ENCODE measurements at regions not wholly inside any gene's neighbourhood (a gene's known extent, or its start where the extent isn't known, plus 50 kb on each side); places are given as distances from the start of the nearest gene placed in this dataset.

DNA sequence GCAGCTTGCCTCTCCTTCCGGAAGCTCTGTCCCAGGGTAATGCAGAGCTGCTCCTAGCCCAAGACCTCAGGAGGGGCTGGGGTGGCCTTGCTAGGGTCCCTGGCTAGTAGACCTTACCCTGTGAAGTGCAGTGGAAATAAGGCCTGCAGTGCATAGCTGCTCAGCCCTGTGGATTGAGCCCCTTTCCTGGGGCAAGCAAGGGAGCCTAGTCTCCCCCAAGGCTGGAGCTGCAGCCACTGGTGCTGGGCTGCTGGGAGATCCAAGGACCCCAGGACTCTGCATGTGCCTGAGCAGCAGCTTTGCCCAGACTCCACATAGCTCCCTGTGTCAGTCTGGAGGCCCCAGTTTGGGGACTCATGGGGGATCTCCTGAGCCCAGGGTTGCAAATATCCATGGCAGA lies 57.9 kb downstream of the FANCF start:
- Histone ChIP-seq H3K4me1 (ENCODE audit: insufficient read depth, low read length) (no peaks in the 10 kb centered on the region), H3K27me3 (ENCODE audit: control insufficient read depth in 1 of 2, insufficient read depth in 2 of 2, low read length in 2 of 2) (no peaks in the 10 kb centered on the region), H3K4me3 (ENCODE audit: low read depth in 1 of 2, low read length in 2 of 2) (no peak overlapping the region), H3K36me3 (ENCODE audit: insufficient read depth, low read length) (no peaks in the 10 kb centered on the region), H3K9ac (ENCODE audit: low read length) (no peak overlapping the region), H3K27ac (ENCODE audit: low read depth, low read length) (no peak overlapping the region), H3K9me3 (ENCODE audit: low read length) (no peaks in the 10 kb centered on the region)

DNA sequence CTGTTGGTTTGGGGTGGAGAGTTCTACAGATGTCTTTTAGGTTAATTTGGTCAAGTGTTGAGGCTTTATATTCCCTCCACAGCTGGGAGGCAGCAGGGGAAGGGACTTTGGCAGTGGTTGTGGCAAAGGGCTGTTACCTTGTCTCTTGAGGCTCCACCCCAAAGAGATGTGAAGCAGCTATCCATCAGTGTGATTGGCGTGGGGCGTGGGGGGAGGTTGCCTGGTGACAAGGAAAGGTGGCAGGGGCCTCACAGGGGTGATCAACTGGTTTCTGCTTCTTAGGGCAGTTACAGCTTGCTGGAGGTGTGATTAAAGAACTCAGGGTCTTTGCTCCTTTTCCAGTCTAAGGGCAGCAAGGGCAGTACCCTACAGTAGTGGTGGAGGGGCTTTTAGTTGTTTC lies 59.3 kb downstream of the FANCF start:
- Histone ChIP-seq H3K4me1 (ENCODE audit: insufficient read depth, low read length) (no peaks in the 10 kb centered on the region), H3K9ac (ENCODE audit: low read length) (no peak overlapping the region), H3K36me3 (ENCODE audit: insufficient read depth, low read length) (no peaks in the 10 kb centered on the region), H3K4me3 (ENCODE audit: low read depth in 1 of 2, low read length in 2 of 2) (no peak overlapping the region), H3K27me3 (ENCODE audit: control insufficient read depth in 1 of 2, insufficient read depth in 2 of 2, low read length in 2 of 2) (no peaks in the 10 kb centered on the region), H3K9me3 (ENCODE audit: low read length) (no peaks in the 10 kb centered on the region), H3K27ac (ENCODE audit: low read depth, low read length) (no peak overlapping the region)

DNA sequence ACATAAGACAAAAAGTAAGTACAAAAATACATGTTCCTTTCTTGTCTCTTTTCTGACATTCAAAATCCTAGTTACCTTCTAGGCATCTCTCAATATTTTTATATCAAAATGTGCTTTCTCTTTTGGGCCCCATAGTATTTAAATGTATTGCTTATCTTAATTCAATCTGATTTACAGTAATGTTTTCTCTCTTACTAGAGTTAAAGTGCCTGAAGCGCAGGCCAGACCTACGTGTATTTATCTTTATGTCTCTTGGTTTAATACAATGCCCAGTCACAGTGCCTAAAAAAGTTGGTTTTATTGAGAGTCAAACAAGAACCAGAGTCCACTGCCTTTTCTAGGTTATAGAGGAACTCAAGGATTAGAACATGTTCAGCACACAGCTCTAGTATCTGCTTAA lies 64.3 kb downstream of the FANCF start:
- Histone ChIP-seq H3K4me3 (ENCODE audit: low read depth in 1 of 2, low read length in 2 of 2) (no peak overlapping the region), H3K9ac (ENCODE audit: low read length) (no peak overlapping the region), H3K36me3 (ENCODE audit: insufficient read depth, low read length) (no peaks in the 10 kb centered on the region), H3K27ac (ENCODE audit: low read depth, low read length) (no peak overlapping the region), H3K4me1 (ENCODE audit: insufficient read depth, low read length) (no peaks in the 10 kb centered on the region), H3K9me3 (ENCODE audit: low read length) (no peaks in the 10 kb centered on the region), H3K27me3 (ENCODE audit: control insufficient read depth in 1 of 2, insufficient read depth in 2 of 2, low read length in 2 of 2) (no peaks in the 10 kb centered on the region)

DNA sequence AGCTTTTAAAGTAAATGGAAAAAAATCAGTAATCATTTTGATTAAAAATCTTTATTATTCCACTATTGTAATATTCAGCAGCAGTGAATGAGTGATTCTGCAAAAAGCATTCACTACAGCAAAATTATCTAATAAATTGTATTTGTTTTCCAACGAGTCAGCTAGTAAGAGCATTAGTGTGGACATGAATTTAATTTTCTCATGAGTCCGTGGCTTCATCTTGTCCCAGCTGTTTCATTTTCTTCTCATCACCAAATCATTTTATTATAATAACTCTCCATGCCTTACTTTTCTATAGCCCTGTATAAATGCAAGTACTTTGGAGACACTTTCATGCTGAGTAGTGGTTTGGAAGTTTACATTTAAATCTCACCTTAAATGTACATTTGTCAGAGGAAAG lies 66.2 kb downstream of the FANCF start:
- no peak overlapping the region for H3K9ac ChIP-seq (ENCODE audit: low read length)
- H3K9me3 ChIP-seq (ENCODE audit: low read length) = no peaks in the 10 kb centered on the region
- no peak overlapping the region for H3K27ac ChIP-seq (ENCODE audit: low read depth, low read length)
- H3K4me1 ChIP-seq (ENCODE audit: insufficient read depth, low read length) = no peaks in the 10 kb centered on the region
- no peaks in the 10 kb centered on the region for H3K36me3 ChIP-seq (ENCODE audit: insufficient read depth, low read length)
- H3K27me3 ChIP-seq (ENCODE audit: control insufficient read depth in 1 of 2, insufficient read depth in 2 of 2, low read length in 2 of 2) = no peaks in the 10 kb centered on the region
- H3K4me3 ChIP-seq (ENCODE audit: low read depth in 1 of 2, low read length in 2 of 2) = no peak overlapping the region

DNA sequence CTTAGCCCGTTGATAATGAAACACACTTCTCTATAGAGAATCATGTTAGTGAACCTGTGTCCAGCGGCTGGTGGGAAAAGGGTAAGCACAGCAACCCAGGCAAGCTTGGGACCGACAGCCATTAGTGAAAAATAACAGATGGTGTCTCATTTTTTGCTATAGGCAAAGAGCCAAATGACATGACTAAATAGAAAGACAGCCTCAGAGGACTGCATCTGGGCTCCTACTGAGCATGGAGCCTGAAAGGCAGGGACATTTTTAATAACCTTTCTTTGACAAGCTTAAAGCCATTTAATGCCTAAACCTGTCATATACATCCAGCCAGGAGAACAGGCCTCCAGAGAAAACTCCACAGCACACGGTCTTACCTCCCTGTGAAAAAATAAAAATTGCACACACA lies 67.0 kb downstream of the FANCF start:
- no peaks in the 10 kb centered on the region for H3K4me1 ChIP-seq (ENCODE audit: insufficient read depth, low read length)
- no peak overlapping the region for H3K27ac ChIP-seq (ENCODE audit: low read depth, low read length)
- no peak overlapping the region for H3K4me3 ChIP-seq (ENCODE audit: low read depth in 1 of 2, low read length in 2 of 2)
- no peaks in the 10 kb centered on the region for H3K27me3 ChIP-seq (ENCODE audit: control insufficient read depth in 1 of 2, insufficient read depth in 2 of 2, low read length in 2 of 2)
- no peaks in the 10 kb centered on the region for H3K36me3 ChIP-seq (ENCODE audit: insufficient read depth, low read length)
- H3K9ac ChIP-seq (ENCODE audit: low read length) = no peak overlapping the region
- H3K9me3 ChIP-seq (ENCODE audit: low read length) = no peaks in the 10 kb centered on the region

DNA sequence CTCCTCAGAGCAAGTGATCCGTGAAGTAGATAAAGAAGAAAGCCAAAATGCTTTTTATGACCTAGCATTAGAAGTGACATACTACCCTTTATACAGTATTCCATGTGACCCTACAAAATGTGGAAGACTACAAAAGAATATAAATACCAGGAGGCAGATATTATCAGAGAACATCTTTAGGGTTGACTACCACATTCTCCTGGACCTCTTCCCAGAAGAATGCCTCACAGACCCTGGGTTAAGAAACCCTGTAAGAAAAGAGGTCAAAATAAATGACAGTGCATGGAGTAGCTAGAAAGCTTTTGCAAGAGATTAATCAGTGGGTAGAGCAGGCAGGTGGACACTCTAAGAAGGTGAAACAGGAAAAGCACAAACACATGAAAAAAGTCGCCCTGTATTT lies 69.2 kb downstream of the FANCF start:
- Histone ChIP-seq H3K36me3 (ENCODE audit: insufficient read depth, low read length) (no peaks in the 10 kb centered on the region), H3K27me3 (ENCODE audit: control insufficient read depth in 1 of 2, insufficient read depth in 2 of 2, low read length in 2 of 2) (no peaks in the 10 kb centered on the region), H3K9ac (ENCODE audit: low read length) (no peak overlapping the region), H3K4me3 (ENCODE audit: low read depth in 1 of 2, low read length in 2 of 2) (no peak overlapping the region), H3K27ac (ENCODE audit: low read depth, low read length) (no peak overlapping the region), H3K9me3 (ENCODE audit: low read length) (no peaks in the 10 kb centered on the region), H3K4me1 (ENCODE audit: insufficient read depth, low read length) (no peaks in the 10 kb centered on the region)

DNA sequence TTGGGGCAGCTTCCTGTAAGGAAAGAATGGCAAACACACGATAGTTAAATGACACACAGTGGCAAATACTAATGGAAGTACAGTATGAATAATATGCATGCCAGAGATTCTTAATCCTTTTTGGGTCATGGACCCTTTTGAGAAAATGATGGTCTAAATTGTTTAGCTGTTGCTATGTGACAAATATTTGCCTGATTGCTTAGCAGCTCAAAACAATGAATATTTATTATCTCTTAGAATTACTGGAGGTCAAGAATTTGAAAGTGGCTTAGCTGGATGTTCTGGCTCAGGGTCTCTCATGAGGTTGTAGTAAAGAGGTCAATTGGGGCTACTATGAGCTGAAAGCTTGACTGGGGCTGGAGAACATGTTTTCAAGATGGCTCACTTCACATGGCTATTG lies 69.7 kb downstream of the FANCF start:
- Histone ChIP-seq H3K36me3 (ENCODE audit: insufficient read depth, low read length) (no peaks in the 10 kb centered on the region), H3K9me3 (ENCODE audit: low read length) (no peaks in the 10 kb centered on the region), H3K9ac (ENCODE audit: low read length) (no peak overlapping the region), H3K4me3 (ENCODE audit: low read depth in 1 of 2, low read length in 2 of 2) (no peak overlapping the region), H3K27me3 (ENCODE audit: control insufficient read depth in 1 of 2, insufficient read depth in 2 of 2, low read length in 2 of 2) (no peaks in the 10 kb centered on the region), H3K27ac (ENCODE audit: low read depth, low read length) (no peak overlapping the region), H3K4me1 (ENCODE audit: insufficient read depth, low read length) (no peaks in the 10 kb centered on the region)

DNA sequence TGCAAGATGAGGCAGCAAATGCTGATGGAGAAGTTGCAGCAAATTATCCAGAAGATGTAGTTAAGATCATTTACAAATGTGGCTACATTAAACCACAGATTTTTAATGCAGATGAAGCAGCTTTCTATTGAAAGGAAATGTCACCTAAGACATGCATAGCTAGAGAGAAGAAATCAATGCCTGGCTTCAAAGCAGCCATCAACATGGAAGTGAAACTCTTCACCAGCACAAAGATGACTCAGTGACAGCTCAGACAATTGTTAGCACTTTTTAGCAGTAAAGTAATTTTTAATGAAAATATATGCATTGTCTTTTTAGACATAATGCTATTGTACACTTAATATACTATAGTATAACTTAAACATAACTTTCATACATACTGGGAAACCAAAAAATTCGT lies 71.4 kb downstream of the FANCF start:
- Histone ChIP-seq H3K9ac (ENCODE audit: low read length) (no peak overlapping the region), H3K27me3 (ENCODE audit: control insufficient read depth in 1 of 2, insufficient read depth in 2 of 2, low read length in 2 of 2) (no peaks in the 10 kb centered on the region), H3K9me3 (ENCODE audit: low read length) (no peaks in the 10 kb centered on the region), H3K27ac (ENCODE audit: low read depth, low read length) (no peak overlapping the region), H3K4me1 (ENCODE audit: insufficient read depth, low read length) (no peaks in the 10 kb centered on the region), H3K4me3 (ENCODE audit: low read depth in 1 of 2, low read length in 2 of 2) (no peak overlapping the region), H3K36me3 (ENCODE audit: insufficient read depth, low read length) (no peaks in the 10 kb centered on the region)

DNA sequence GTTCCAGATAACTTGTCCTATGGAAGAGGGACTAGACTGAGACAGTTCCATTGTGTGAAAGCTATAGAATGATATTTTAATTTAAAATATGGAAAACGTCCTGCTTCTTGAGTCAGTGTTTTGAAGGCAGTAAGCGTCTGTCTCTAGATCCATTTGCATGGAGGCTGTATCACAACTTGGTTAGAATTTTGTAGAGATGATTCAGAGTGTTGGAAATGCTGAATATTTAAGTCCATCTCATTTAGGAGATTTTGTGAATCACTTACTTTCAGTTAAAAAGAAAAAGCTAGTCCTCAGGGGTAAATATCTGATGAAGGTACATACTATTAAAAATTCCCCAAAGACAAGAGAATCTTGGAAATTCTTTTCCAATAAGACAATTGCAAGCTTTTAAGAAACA lies 72.7 kb downstream of the FANCF start:
- Histone ChIP-seq H3K4me3 (ENCODE audit: low read depth in 1 of 2, low read length in 2 of 2) (no peak overlapping the region), H3K27me3 (ENCODE audit: control insufficient read depth in 1 of 2, insufficient read depth in 2 of 2, low read length in 2 of 2) (no peaks in the 10 kb centered on the region), H3K9me3 (ENCODE audit: low read length) (no peaks in the 10 kb centered on the region), H3K27ac (ENCODE audit: low read depth, low read length) (no peak overlapping the region), H3K9ac (ENCODE audit: low read length) (no peak overlapping the region), H3K36me3 (ENCODE audit: insufficient read depth, low read length) (no peaks in the 10 kb centered on the region), H3K4me1 (ENCODE audit: insufficient read depth, low read length) (no peaks in the 10 kb centered on the region)

DNA sequence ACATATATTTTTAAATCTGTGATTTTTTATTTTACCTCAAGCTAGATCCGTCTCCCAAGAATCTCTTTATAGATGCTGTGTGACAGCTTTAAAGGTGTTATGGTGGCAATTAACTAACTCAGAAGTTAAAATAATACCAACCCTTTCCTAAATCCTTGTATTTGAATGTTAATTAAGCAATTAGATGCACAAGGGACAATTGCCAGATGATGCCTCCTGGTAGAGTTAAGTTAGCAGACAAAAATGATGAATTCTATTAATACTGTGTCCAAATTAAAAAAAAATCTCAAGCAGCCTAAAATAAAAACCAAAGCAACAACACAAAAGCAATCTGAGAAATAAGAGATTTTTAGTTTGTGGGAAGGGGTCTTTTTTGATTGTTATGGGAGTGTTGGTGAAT lies 78.9 kb downstream of the FANCF start:
- Histone ChIP-seq H3K9me3 (ENCODE audit: low read length) (no peaks in the 10 kb centered on the region), H3K4me3 (ENCODE audit: low read depth in 1 of 2, low read length in 2 of 2) (no peak overlapping the region), H3K27ac (ENCODE audit: low read depth, low read length) (no peak overlapping the region), H3K4me1 (ENCODE audit: insufficient read depth, low read length) (no peaks in the 10 kb centered on the region), H3K36me3 (ENCODE audit: insufficient read depth, low read length) (no peaks in the 10 kb centered on the region), H3K9ac (ENCODE audit: low read length) (no peak overlapping the region), H3K27me3 (ENCODE audit: control insufficient read depth in 1 of 2, insufficient read depth in 2 of 2, low read length in 2 of 2) (no peaks in the 10 kb centered on the region)

DNA sequence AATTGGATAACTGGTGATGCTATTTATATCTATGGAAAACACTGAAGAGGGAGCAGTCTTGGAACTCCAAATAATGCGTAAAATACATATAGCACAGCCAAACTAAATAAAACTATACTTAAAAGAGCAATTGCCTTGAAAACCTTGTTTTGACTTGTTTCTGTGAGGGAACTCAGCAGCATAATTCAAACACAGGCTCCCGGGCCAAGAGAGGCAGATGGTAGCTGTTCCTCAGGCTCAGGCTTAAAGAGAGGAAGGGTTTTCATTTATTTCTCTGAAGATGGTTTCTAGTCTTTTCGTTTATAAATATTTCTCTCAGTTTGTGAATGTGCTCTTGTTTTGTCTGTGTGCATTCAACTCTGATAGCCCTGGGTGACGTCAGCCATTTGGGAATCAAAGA lies 82.4 kb downstream of the FANCF start:
- no peak overlapping the region for H3K4me3 ChIP-seq (ENCODE audit: low read depth in 1 of 2, low read length in 2 of 2)
- H3K27me3 ChIP-seq (ENCODE audit: control insufficient read depth in 1 of 2, insufficient read depth in 2 of 2, low read length in 2 of 2) = no peaks in the 10 kb centered on the region
- no peaks in the 10 kb centered on the region for H3K36me3 ChIP-seq (ENCODE audit: insufficient read depth, low read length)
- no peaks in the 10 kb centered on the region for H3K4me1 ChIP-seq (ENCODE audit: insufficient read depth, low read length)
- no peak overlapping the region for H3K27ac ChIP-seq (ENCODE audit: low read depth, low read length)
- no peak overlapping the region for H3K9ac ChIP-seq (ENCODE audit: low read length)
- H3K9me3 ChIP-seq (ENCODE audit: low read length) = no peaks in the 10 kb centered on the region

DNA sequence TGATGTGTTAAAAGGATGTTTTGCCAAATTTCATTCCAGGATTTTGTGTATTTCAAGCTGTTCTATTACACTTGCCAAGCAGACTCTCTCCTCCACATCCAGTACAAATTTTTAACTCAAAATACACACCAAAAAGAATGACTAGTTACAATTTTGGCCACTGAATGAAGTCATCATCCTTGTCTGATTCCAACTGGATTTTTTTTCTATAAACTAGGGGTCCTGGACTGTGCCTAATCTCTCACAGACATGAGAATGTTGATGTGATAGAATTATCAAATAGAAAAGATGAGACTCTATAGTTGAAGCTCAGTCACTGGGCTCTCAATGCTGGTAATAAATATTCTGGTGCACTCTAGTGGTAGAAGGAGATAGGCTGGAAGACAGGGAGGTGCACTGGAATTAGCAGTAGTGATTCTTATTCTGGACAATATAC lies 85.8 kb downstream of the FANCF start:
- H3K9ac ChIP-seq (ENCODE audit: low read length) = no peak overlapping the region
- no peaks in the 10 kb centered on the region for H3K27me3 ChIP-seq (ENCODE audit: control insufficient read depth in 1 of 2, insufficient read depth in 2 of 2, low read length in 2 of 2)
- no peaks in the 10 kb centered on the region for H3K9me3 ChIP-seq (ENCODE audit: low read length)
- no peak overlapping the region for H3K4me3 ChIP-seq (ENCODE audit: low read depth in 1 of 2, low read length in 2 of 2)
- H3K36me3 ChIP-seq (ENCODE audit: insufficient read depth, low read length) = no peaks in the 10 kb centered on the region
- no peak overlapping the region for H3K27ac ChIP-seq (ENCODE audit: low read depth, low read length)
- H3K4me1 ChIP-seq (ENCODE audit: insufficient read depth, low read length) = no peaks in the 10 kb centered on the region
